Sigmoid colon (tissue), 3 donors: ENCODE measurements at regions not wholly inside any gene's neighbourhood (a gene's known extent, or its start where the extent isn't known, plus 50 kb on each side); places are given as distances from the start of the nearest gene placed in this dataset.

Experiments
- POLR2A ChIP-seq, 2 donors: fragments of 450-650 bp; IDR thresholded peaks; one replicate each; pipeline ENCODE4 v1.6.1; 2016; ENCODE audit warnings: antibody characterized with exemption in 2 of 2, mild to moderate bottlenecking in 2 of 2, moderate library complexity in 2 of 2
- TF ChIP-seq, protein P1 (sequence below), 4 experiments: fragments of 450-650 bp in 3 of 4; fragments of 200-600 bp in 1 of 4; IDR thresholded peaks; one replicate each; pipeline ENCODE4 v1.5.1; 2016 to 2019; ENCODE audit warnings: antibody characterized with exemption in 4 of 4, mild to moderate bottlenecking in 3 of 4, moderate library complexity in 2 of 4

- TF ChIP-seq, protein P1, sequence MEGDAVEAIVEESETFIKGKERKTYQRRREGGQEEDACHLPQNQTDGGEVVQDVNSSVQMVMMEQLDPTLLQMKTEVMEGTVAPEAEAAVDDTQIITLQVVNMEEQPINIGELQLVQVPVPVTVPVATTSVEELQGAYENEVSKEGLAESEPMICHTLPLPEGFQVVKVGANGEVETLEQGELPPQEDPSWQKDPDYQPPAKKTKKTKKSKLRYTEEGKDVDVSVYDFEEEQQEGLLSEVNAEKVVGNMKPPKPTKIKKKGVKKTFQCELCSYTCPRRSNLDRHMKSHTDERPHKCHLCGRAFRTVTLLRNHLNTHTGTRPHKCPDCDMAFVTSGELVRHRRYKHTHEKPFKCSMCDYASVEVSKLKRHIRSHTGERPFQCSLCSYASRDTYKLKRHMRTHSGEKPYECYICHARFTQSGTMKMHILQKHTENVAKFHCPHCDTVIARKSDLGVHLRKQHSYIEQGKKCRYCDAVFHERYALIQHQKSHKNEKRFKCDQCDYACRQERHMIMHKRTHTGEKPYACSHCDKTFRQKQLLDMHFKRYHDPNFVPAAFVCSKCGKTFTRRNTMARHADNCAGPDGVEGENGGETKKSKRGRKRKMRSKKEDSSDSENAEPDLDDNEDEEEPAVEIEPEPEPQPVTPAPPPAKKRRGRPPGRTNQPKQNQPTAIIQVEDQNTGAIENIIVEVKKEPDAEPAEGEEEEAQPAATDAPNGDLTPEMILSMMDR (IDR thresholded peaks at IDR 0.05) = no peak
- TF ChIP-seq POLR2A (IDR thresholded peaks at IDR 0.05) = no peak
Observed at GRCh38 chr4:164508771-164509170, 245.2 kb upstream of the SMIM31 start.
